Spleen (tissue), 7 donors: ENCODE measurements at regions not wholly inside any gene's neighbourhood (a gene's known extent, or its start where the extent isn't known, plus 50 kb on each side); places are given as distances from the start of the nearest gene placed in this dataset.
"Not testable (repeated sequence)": the region's sequence is repeated elsewhere in the genome, so short reads cannot be mapped to it uniquely, and the experiment has no call there.

Experiments
- CTCF ChIP-seq, 11 experiments: fragments of 200-600 bp in 7 of 11; fragments of 450-650 bp in 4 of 11; sonication (generic) in 4 of 11; IDR thresholded peaks in 8 of 11; conservative IDR thresholded peaks in 3 of 11; 1 replicate in 7 of 11; 2 replicates in 4 of 11; pipeline versions ENCODE4 v1.4.0 to v1.8.0; 2016 to 2021; ENCODE audit warnings: antibody characterized with exemption in 11 of 11, inconsistent platforms in 4 of 11, mild to moderate bottlenecking in 1 of 11
- POLR2A ChIP-seq, 3 donors: fragments of 450-650 bp; IDR thresholded peaks; one replicate each; pipeline ENCODE4 v1.5.1; 2017; ENCODE audit warnings: antibody characterized with exemption in 3 of 3, mild to moderate bottlenecking in 1 of 3
- POLR2AphosphoS5 ChIP-seq, 3 donors: sonication (generic); formaldehyde crosslinking; IDR thresholded peaks; one replicate each; pipeline ENCODE4 v1.5.1; 2017; ENCODE audit warnings: antibody characterized with exemption in 3 of 3
- donor health status: DM: no; HTN: no; CAD: no; lungs with moderate emphysema.
- donor health status: DM: no; HTN: no; CAD: no.
- donor health status: DM: no; HTN: no; CAD: no.

DNA sequence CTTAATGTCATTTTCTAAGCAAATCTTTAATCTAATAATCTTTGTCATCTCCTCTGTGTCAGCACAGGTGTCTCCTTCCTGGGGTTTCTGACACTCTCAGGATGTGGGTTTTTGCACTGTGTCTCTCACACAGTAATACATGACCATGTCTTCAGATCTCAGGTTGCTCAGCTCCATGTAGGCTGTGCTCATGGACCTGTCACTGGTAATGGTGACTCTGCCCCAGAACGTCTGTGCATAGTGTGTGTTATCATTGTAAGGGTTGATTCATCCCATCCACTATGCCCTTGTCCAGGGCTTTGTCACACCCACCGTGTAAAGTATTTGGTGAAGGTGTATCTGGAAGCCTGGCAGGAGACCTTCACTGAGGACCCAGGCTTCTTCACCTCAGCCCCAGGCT is 506.1 kb downstream of the TP53TG3F start:
- TF ChIP-seq POLR2AphosphoS5 (IDR thresholded peaks at IDR 0.05); CTCF (IDR thresholded peaks at IDR 0.05 in 8 of 11, conservative IDR thresholded peaks at IDR 0.05 in 3 of 11); POLR2A (IDR thresholded peaks at IDR 0.05): not testable (repeated sequence)
